GM23338 (cell line): ENCODE measurements at regions not wholly inside any gene's neighbourhood (a gene's known extent, or its start where the extent isn't known, plus 50 kb on each side); places are given as distances from the start of the nearest gene placed in this dataset.

Source experiments
- ATAC-seq: fragments of 200-7000 bp; cut with Tn5 transposase; 3 replicates; pipeline ENCODE4 v1.9.1; 2020
- DNase-seq: peaks from one replicate; pipeline ENCODE4 v3.0.0-alpha.2; 2015; ENCODE audit warnings: low spot score
- H2AFZ ChIP-seq: fragments of 200-600 bp; sonication (generic); 2 replicates; pipeline ENCODE4 v1.8.0; 2016; ENCODE audit warnings: antibody characterized with exemption, mild to moderate bottlenecking, moderate library complexity
- H3F3A ChIP-seq: fragments of 200-600 bp; sonication (generic); replicated peaks from 2 replicates; pipeline ENCODE4 v1.8.0; 2017; ENCODE audit warnings: antibody characterized with exemption, mixed run types, low read depth
- H3K27ac ChIP-seq: fragments of 200-600 bp; sonication (generic); 2 replicates; pipeline ENCODE4 v1.6.1; 2016; ENCODE audit warnings: low read depth
- H3K27me3 ChIP-seq: fragments of 200-600 bp; sonication (generic); 2 replicates; pipeline ENCODE4 v1.8.0; 2016; ENCODE audit warnings: mild to moderate bottlenecking, mixed run types, moderate library complexity; ENCODE audit not compliant: insufficient read depth
- H3K36me3 ChIP-seq: fragments of 200-600 bp; sonication (generic); 2 replicates; pipeline ENCODE4 v1.8.0; 2016; ENCODE audit warnings: mild to moderate bottlenecking; ENCODE audit not compliant: insufficient read depth
- H3K4me1 ChIP-seq: fragments of 200-600 bp; sonication (generic); 2 replicates; pipeline ENCODE4 v1.8.0; 2016; ENCODE audit warnings: mild to moderate bottlenecking, moderate library complexity; ENCODE audit not compliant: insufficient read depth
- H3K4me2 ChIP-seq: fragments of 200-600 bp; sonication (generic); 2 replicates; pipeline ENCODE4 v1.7.1; 2017; ENCODE audit warnings: mixed run types
- H3K4me3 ChIP-seq: fragments of 200-600 bp; sonication (generic); 2 replicates; pipeline ENCODE4 v1.6.1; 2016; ENCODE audit warnings: mixed run types
- H3K79me2 ChIP-seq: fragments of 200-600 bp; sonication (generic); replicated peaks from 2 replicates; pipeline ENCODE4 v1.8.0; 2017; ENCODE audit warnings: mild to moderate bottlenecking; ENCODE audit not compliant: insufficient read depth
- H3K9me2 ChIP-seq: fragments of 200-600 bp; sonication (generic); 2 replicates; pipeline ENCODE4 v1.8.0; 2017; ENCODE audit not compliant: insufficient read depth
- H4K20me1 ChIP-seq: fragments of 200-600 bp; sonication (generic); replicated peaks from 2 replicates; pipeline ENCODE4 v1.8.0; 2017; ENCODE audit warnings: mild to moderate bottlenecking; ENCODE audit not compliant: insufficient read depth
- H3K27ac Mint-ChIP-seq: 2 replicates; pipeline ENCODE4 v1.8.0; 2020; ENCODE audit warnings: inconsistent platforms, mild to moderate bottlenecking, moderate library complexity, mixed read lengths
- H3K27me3 Mint-ChIP-seq: 3 replicates; pipeline ENCODE4 v1.8.0; 2022; ENCODE audit warnings: low read depth, mild to moderate bottlenecking, moderate library complexity, mixed read lengths, inconsistent platforms; ENCODE audit not compliant: insufficient read depth, poor library complexity
- H3K36me3 Mint-ChIP-seq: 3 replicates; pipeline ENCODE4 v1.8.0; 2021; ENCODE audit warnings: low read depth, mild to moderate bottlenecking, inconsistent platforms, moderate library complexity, mixed read lengths
- H3K4me1 Mint-ChIP-seq: 3 replicates; pipeline ENCODE4 v1.8.0; 2020; ENCODE audit warnings: mild to moderate bottlenecking, inconsistent platforms, mixed read lengths
- H3K4me3 Mint-ChIP-seq: 3 replicates; pipeline ENCODE4 v1.8.0; 2021; ENCODE audit warnings: moderate library complexity, mild to moderate bottlenecking, inconsistent platforms, mixed read lengths
- H3K9me3 Mint-ChIP-seq: 3 replicates; pipeline ENCODE4 v1.8.0; 2020; ENCODE audit warnings: moderate library complexity, mild to moderate bottlenecking, inconsistent platforms, mixed read lengths
- CREB1 ChIP-seq: fragments of 250-450 bp; sonication (Bioruptor Pico); IDR thresholded peaks from 2 replicates; pipeline ENCODE4 v1.5.0; 2020; ENCODE audit warnings: low read depth, mild to moderate bottlenecking, moderate library complexity
- CTCF ChIP-seq, 2 experiments: fragments of 200-600 bp in 1 of 2; sonication (generic) in 1 of 2; conservative IDR thresholded peaks; 2 replicates each; pipeline versions ENCODE4 v1.5.1 to v1.6.1; 2016 to 2017; ENCODE audit warnings: antibody characterized with exemption in 2 of 2, low read depth in 2 of 2, mild to moderate bottlenecking in 2 of 2, moderate library complexity in 1 of 2
- ETS1 ChIP-seq: IDR thresholded peaks from 2 replicates; pipeline ENCODE4 v1.6.1; 2016; ENCODE audit warnings: antibody characterized with exemption
- EZH2 ChIP-seq: fragments of 200-600 bp; sonication (generic); IDR thresholded peaks from one replicate; pipeline ENCODE4 v1.8.0; 2017; ENCODE audit warnings: antibody characterized with exemption, mild to moderate bottlenecking, low read depth; ENCODE audit not compliant: unreplicated experiment
- EZH2phosphoT487 ChIP-seq: fragments of 200-600 bp; sonication (generic); IDR thresholded peaks from one replicate; pipeline ENCODE4 v1.8.1; 2018; ENCODE audit warnings: antibody characterized with exemption; ENCODE audit not compliant: unreplicated experiment
- JUNB ChIP-seq: IDR thresholded peaks from one replicate; pipeline ENCODE4 v1.6.1; 2016; ENCODE audit warnings: antibody characterized with exemption; ENCODE audit not compliant: unreplicated experiment
- NANOG ChIP-seq: IDR thresholded peaks from 2 replicates; pipeline ENCODE4 v1.6.1; 2016; ENCODE audit warnings: antibody characterized with exemption, borderline replicate concordance
- POLR2AphosphoS5 ChIP-seq: IDR thresholded peaks from 2 replicates; pipeline ENCODE4 v1.6.1; 2016; ENCODE audit warnings: antibody characterized with exemption, low read depth
- REST ChIP-seq: IDR thresholded peaks from one replicate; pipeline ENCODE4 v1.6.1; 2018; ENCODE audit warnings: antibody characterized with exemption; ENCODE audit not compliant: unreplicated experiment
- STAT1 ChIP-seq: IDR thresholded peaks from one replicate; pipeline ENCODE4 v1.6.1; 2016; ENCODE audit warnings: antibody characterized with exemption; ENCODE audit not compliant: unreplicated experiment
- ZNF114 ChIP-seq: fragments of 250-450 bp; sonication (Bioruptor Pico); IDR thresholded peaks from 2 replicates; pipeline ENCODE4 v1.5.0; 2020; ENCODE audit warnings: mild to moderate bottlenecking, moderate library complexity
- ZNF331 ChIP-seq: fragments of 250-450 bp; sonication (Bioruptor Pico); IDR thresholded peaks from 2 replicates; pipeline ENCODE4 v1.5.0; 2020; ENCODE audit warnings: low read depth, mild to moderate bottlenecking, moderate library complexity
- ZNF462 ChIP-seq: fragments of 250-450 bp; sonication (Bioruptor Pico); IDR thresholded peaks from 2 replicates; pipeline ENCODE4 v1.5.0; 2020; ENCODE audit warnings: mild to moderate bottlenecking, moderate library complexity

- Histone ChIP-seq H2AFZ (no peak overlapping the region), H3K4me1 (no peaks in the 10 kb centered on the region), H4K20me1 (no peaks in the 10 kb centered on the region), H3K4me2 (no peak overlapping the region), H3K27ac (no peak overlapping the region), H3K4me3 (no peak overlapping the region), H3K36me3 (no peaks in the 10 kb centered on the region), H3K79me2 (no peaks in the 10 kb centered on the region), H3K9me2 (no peaks in the 10 kb centered on the region), H3F3A (peaks cover 12% of the 10 kb centered on the region), H3K27me3 (no peaks in the 10 kb centered on the region)
- DNase-seq (no peak), ATAC-seq (no peak)
- Mint-ChIP-seq H3K27me3 (peaks cover 1% of the 10 kb centered on the region), H3K27ac (no peak overlapping the region), H3K4me3 (no peak overlapping the region), H3K4me1 (peaks cover 4% of the 10 kb centered on the region; the same call in 2 of the 3 replicates), H3K36me3 (no peaks in the 10 kb centered on the region), H3K9me3 (peaks cover 2% of the 10 kb centered on the region; the same call in 1 of the 3 replicates)
- TF ChIP-seq ETS1 = no peak
- no peak for TF ChIP-seq JUNB
- no peak for TF ChIP-seq CREB1
- no peak for TF ChIP-seq NANOG
- no peak for TF ChIP-seq ZNF462 (CRISPR knock-in tag)
- TF ChIP-seq POLR2AphosphoS5 = no peak
- no peak for TF ChIP-seq STAT1
- no peak for TF ChIP-seq REST
- no peak for TF ChIP-seq CTCF (conservative IDR thresholded peaks at IDR 0.05; ENCODE audit: low read depth in 2 of 2)
- TF ChIP-seq ZNF114 (CRISPR knock-in tag) = no peak
- no peak for TF ChIP-seq ZNF331
- TF ChIP-seq EZH2 = no peak
- TF ChIP-seq EZH2phosphoT487 = no peak
These were observed 65.0 kb upstream of the CFAP46 start for GRCh38 chr10:133007360-133007858.
